ENCODE measurements at regions not wholly inside any gene's neighbourhood (a gene's known extent, or its start where the extent isn't known, plus 50 kb on each side); places are given as distances from the start of the nearest gene placed in this dataset.

DNA sequence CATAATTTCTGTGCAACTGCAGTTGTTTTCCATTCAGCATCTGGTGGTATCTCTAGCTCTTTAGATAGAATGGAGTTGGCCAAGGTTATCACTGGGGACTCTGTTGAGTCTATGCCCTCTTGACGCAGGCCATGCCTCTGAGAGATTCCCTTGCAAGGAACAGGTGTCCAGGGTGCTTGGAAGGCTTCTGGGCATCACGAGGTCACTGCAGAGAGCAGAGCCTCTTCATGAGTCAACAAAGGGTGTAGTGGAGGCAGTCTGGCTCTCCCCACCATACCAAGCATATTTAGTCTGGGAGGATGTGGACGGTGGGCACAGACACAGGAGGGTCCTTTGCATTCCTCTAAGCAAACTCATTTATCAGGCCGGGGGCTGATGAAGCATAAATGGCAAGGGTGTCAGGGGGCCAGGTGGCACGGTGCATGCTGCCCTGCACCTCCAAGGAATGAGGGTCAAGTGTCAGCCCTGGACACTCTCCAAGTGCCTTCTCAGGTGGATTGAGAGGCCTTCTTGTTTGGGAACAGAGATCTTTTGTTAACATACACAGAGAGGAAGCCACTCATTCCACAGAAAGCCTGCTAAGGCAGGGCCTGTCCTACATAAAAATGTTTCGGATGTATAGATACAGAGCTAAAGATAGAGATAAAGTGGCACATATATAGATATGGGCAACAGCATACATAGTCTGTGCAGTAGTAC, 328.6 kb downstream of the INHBA start:
- TF ChIP-seq MEF2A (IDR thresholded peaks at IDR 0.05; ENCODE audit: insufficient read depth, low read depth, low read length): no peak
- TF ChIP-seq SMC3 (IDR thresholded peaks at IDR 0.05; ENCODE audit: borderline replicate concordance, low read length): no peak
- TF ChIP-seq POLR2A (IDR thresholded peaks at IDR 0.05; ENCODE audit: low read depth, low read length): no peak
- no peak for TF ChIP-seq CHD2 (IDR thresholded peaks at IDR 0.05; ENCODE audit: borderline replicate concordance, low read depth, low read length)
- TF ChIP-seq, protein P1, sequence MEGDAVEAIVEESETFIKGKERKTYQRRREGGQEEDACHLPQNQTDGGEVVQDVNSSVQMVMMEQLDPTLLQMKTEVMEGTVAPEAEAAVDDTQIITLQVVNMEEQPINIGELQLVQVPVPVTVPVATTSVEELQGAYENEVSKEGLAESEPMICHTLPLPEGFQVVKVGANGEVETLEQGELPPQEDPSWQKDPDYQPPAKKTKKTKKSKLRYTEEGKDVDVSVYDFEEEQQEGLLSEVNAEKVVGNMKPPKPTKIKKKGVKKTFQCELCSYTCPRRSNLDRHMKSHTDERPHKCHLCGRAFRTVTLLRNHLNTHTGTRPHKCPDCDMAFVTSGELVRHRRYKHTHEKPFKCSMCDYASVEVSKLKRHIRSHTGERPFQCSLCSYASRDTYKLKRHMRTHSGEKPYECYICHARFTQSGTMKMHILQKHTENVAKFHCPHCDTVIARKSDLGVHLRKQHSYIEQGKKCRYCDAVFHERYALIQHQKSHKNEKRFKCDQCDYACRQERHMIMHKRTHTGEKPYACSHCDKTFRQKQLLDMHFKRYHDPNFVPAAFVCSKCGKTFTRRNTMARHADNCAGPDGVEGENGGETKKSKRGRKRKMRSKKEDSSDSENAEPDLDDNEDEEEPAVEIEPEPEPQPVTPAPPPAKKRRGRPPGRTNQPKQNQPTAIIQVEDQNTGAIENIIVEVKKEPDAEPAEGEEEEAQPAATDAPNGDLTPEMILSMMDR (IDR thresholded peaks at IDR 0.05 in 2 of 3, conservative IDR thresholded peaks at IDR 0.05 in 1 of 3; ENCODE audit: control insufficient read depth in 2 of 3, extremely low read depth in 1 of 3, insufficient read depth in 1 of 3, low read depth in 3 of 3, low read length in 3 of 3): no peak
- no peak for TF ChIP-seq ESRRA (IDR thresholded peaks at IDR 0.05; ENCODE audit: low read length)
- TF ChIP-seq TCF12 (IDR thresholded peaks at IDR 0.05; ENCODE audit: low read depth, low read length): no peak
- no peak for TF ChIP-seq MTA3 (IDR thresholded peaks at IDR 0.05; ENCODE audit: borderline replicate concordance, low read length)
- no peak for TF ChIP-seq STAT1 (conservative IDR thresholded peaks at IDR 0.05)
- no peak for TF ChIP-seq HDAC2 (IDR thresholded peaks at IDR 0.05)
- TF ChIP-seq, protein P2, sequence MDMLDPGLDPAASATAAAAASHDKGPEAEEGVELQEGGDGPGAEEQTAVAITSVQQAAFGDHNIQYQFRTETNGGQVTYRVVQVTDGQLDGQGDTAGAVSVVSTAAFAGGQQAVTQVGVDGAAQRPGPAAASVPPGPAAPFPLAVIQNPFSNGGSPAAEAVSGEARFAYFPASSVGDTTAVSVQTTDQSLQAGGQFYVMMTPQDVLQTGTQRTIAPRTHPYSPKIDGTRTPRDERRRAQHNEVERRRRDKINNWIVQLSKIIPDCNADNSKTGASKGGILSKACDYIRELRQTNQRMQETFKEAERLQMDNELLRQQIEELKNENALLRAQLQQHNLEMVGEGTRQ (IDR thresholded peaks at IDR 0.05; ENCODE audit: borderline replicate concordance, low read depth, low read length): no peak

All from GM12878 (cell line).